GM10248 (cell line): ENCODE measurements at regions not wholly inside any gene's neighbourhood (a gene's known extent, or its start where the extent isn't known, plus 50 kb on each side); places are given as distances from the start of the nearest gene placed in this dataset.
"Not testable (repeated sequence)": the region's sequence is repeated elsewhere in the genome, so short reads cannot be mapped to it uniquely, and the experiment has no call there.

Experiments
- CTCF ChIA-PET: fragments of 300-600 bp; sonication (Branson Sonifier 250); formaldehyde crosslinking; extraction: SDS; loops from one replicate; lab custom pipeline; 2021; ENCODE audit warnings: antibody characterized with exemption; lab: Yijun Ruan, JAX
- POLR2A ChIA-PET: fragments of 350-650 bp; sonication (Branson Sonifier 250); formaldehyde crosslinking; extraction: SDS; loops from one replicate; lab custom pipeline; 2020; ENCODE audit warnings: antibody characterized with exemption; lab: Yijun Ruan, JAX
- DNase-seq: peaks from one replicate; pipeline ENCODE4 v3.0.0; 2012; ENCODE audit errors: extremely low spot score
- CTCF ChIP-seq: IDR thresholded peaks from 2 replicates; pipeline ENCODE4 v1.5.1; 2012; ENCODE audit warnings: mild to moderate bottlenecking, low read depth; ENCODE audit errors: extremely low read depth, missing control alignments, control extremely low read depth

GRCh38 chr13:52916486-52916990 lies 68.1 kb upstream of the PCDH8 start:
- CTCF ChIA-PET: interaction anchor here (0.7 to 1.4 kb wide), 2 partner anchors 14 to 40 kb away, joined by 3 read pairs; no protein-coding TSS in a partner anchor
- DNase-seq: no peak

DNA sequence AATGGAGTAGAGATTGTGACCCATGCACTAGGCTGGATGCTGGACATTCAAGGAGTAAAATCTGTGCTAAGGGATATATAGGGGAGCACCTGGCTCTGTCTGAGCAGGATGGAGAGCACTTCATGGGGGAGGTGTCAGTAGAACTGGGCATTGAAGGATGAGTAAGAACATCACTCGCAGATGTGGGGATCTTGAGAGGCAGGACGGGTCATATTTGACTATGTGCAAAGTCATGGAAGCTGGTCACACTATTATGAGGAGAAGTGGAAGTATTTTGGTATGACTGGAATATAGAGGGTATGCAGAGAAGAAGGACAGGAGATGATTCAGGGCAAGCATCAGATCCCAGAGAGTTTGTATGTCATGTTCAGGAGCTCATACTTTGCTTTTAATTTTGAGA lies 62.9 kb upstream of the PCDH8 start:
- POLR2A ChIA-PET: no interaction called here
- CTCF ChIA-PET: interaction anchor here (0.9 to 1.2 kb wide), 3 partner anchors 9 to 56 kb away, joined by 3 read pairs; no protein-coding TSS in a partner anchor
- no peak for TF ChIP-seq CTCF
- no peak for DNase-seq

More at GRCh38 chr13:52916486-52916990, 68.1 kb upstream of the PCDH8 start:
- POLR2A ChIA-PET: no interaction called here
- no peak for TF ChIP-seq CTCF

DNA sequence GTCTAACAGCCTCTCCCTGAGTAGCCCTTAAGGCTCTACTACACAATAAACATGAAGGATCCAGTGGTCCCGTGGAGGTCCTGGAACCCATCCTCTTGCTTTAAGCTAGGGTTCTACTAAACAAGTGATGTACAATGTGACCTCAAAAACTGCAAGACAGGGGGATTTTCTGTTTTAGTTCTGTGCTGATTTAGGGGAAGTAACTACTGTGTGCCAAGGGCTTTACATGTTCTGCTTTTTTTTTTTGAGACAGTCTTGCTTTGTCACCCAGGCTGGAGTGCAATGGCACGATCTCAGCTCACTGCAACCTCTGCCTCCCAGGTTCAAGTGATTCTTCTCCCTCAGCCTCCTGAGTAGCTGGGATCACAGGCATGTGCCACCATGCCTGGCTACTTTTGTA lies 61.9 kb upstream of the PCDH8 start:
- CTCF ChIA-PET: interaction anchor here (0.8 to 1.5 kb wide), 5 partner anchors 8 to 58 kb away, joined by 3 to 4 read pairs (median 3); no protein-coding TSS in a partner anchor
- DNase-seq, POLR2A ChIA-PET: not testable (repeated sequence)

DNA sequence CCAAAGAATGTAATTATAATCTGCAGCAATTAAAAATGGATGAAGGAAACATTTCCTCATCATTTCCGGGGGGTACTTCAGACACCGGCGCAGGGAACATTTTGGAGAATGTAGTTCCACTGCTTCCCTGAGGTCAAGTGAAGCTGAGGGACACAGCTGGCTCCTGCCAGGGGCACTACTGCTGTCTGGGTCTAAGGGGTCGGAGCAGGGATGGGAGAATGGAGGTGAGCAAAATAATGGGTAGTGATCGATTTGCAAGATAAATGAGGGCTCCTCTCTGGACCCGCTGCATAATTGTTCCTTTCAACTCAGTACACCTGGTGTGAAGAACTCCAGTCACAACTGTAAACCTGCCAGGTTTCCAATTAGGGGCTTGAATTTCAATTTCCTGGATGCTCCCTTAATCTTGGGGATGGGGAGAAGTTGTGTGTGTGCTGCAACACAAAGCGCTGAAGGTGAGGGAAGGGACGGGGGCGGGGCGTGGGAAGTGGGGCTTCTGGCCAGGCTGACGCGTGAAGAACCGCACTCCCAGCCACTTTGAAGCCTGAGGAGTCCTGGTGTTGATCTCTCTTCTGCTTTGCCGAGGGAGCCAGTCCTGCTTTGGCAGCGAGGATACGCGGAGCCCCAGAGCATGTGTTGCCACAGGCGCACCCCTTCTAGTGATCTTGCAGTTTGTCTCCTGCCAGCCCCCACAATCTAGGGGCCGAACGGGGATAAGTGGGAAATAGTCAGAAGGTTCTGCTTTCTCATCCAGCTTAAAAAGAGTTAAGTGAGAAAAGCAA lies 57.9 kb upstream of the PCDH8 start:
- ChIA-PET CTCF (interaction anchor here (1.3 to 2.2 kb wide), 3 partner anchors 9 to 246 kb away, joined by 3 to 5 read pairs (median 4); no protein-coding TSS in a partner anchor), POLR2A (no interaction called here)
- TF ChIP-seq CTCF: no peak
- DNase-seq: no peak

- no peak for TF ChIP-seq CTCF
- CTCF ChIA-PET: interaction anchor here (1.3 to 2.2 kb wide), 3 partner anchors 8 to 246 kb away, joined by 3 to 5 read pairs (median 4); no protein-coding TSS in a partner anchor
- POLR2A ChIA-PET: no interaction called here
- no peak for DNase-seq
Observed at GRCh38 chr13:52905701-52906100, 57.3 kb upstream of the PCDH8 start.

- peak; percentile 48 for DNase-seq
- ChIA-PET CTCF (interaction anchor here (1.0 to 1.5 kb wide), 3 partner anchors 11 to 65 kb away, joined by 3 to 6 read pairs (median 3); no protein-coding TSS in a partner anchor), POLR2A (no interaction called here)
- TF ChIP-seq CTCF: no peak
Observed at GRCh38 chr13:52903320-52903719, 54.9 kb upstream of the PCDH8 start.
